HG03175 (cell line): ENCODE measurements at regions not wholly inside any gene's neighbourhood (a gene's known extent, or its start where the extent isn't known, plus 50 kb on each side); places are given as distances from the start of the nearest gene placed in this dataset.

Experiments
- ATAC-seq: cut with Tn5 transposase; IDR thresholded peaks from one replicate; pipeline ENCODE4 v1.9.1; 2021; ENCODE audit warnings: mild to moderate bottlenecking, moderate library complexity; ENCODE audit not compliant: unreplicated experiment

- ATAC-seq: peak; percentile 60
These were observed 130.7 kb upstream of the GPRIN3 start for GRCh38 chr4:89438102-89438831.

GRCh38 chr4:89434364-89434988 lies 126.9 kb upstream of the GPRIN3 start:
- peak; percentile 83 for ATAC-seq

GRCh38 chr4:89427782-89428181 lies 120.2 kb upstream of the GPRIN3 start:
- no peak for ATAC-seq

GRCh38 chr4:89425023-89425422 lies 117.4 kb upstream of the GPRIN3 start:
- no peak for ATAC-seq

GRCh38 chr4:89422441-89422990 lies 114.9 kb upstream of the GPRIN3 start:
- ATAC-seq: no peak

- ATAC-seq: no peak
These were observed 112.9 kb upstream of the GPRIN3 start for GRCh38 chr4:89420507-89420906.

- no peak for ATAC-seq
These were observed 111.6 kb upstream of the GPRIN3 start for GRCh38 chr4:89419111-89419695.

GRCh38 chr4:89416960-89417359 lies 109.4 kb upstream of the GPRIN3 start:
- ATAC-seq: no peak

- no peak for ATAC-seq
These were observed 105.9 kb upstream of the GPRIN3 start for GRCh38 chr4:89413518-89413917.

GRCh38 chr4:89411539-89412309 lies 104.1 kb upstream of the GPRIN3 start:
- ATAC-seq: no peak

GRCh38 chr4:89410687-89411086 lies 103.1 kb upstream of the GPRIN3 start:
- no peak for ATAC-seq

GRCh38 chr4:89404530-89404929 lies 96.9 kb upstream of the GPRIN3 start:
- ATAC-seq: no peak

- ATAC-seq: no peak
These were observed 96.2 kb upstream of the GPRIN3 start for GRCh38 chr4:89403826-89404225.

- ATAC-seq: no peak
These were observed 92.9 kb upstream of the GPRIN3 start for GRCh38 chr4:89400287-89401035.

- no peak for ATAC-seq
These were observed 91.0 kb upstream of the GPRIN3 start for GRCh38 chr4:89398644-89399043.

- ATAC-seq: no peak
These were observed 90.5 kb upstream of the GPRIN3 start for GRCh38 chr4:89398146-89398545.

- no peak for ATAC-seq
These were observed 89.8 kb upstream of the GPRIN3 start for GRCh38 chr4:89397441-89397840.

- ATAC-seq: no peak
These were observed 74.8 kb upstream of the GPRIN3 start for GRCh38 chr4:89382439-89382838.

- ATAC-seq: no peak
These were observed 73.4 kb upstream of the GPRIN3 start for GRCh38 chr4:89380980-89381379.

GRCh38 chr4:89379511-89380044 lies 72.0 kb upstream of the GPRIN3 start:
- no peak for ATAC-seq
